Panc1 (cell line): ENCODE measurements at regions not wholly inside any gene's neighbourhood (a gene's known extent, or its start where the extent isn't known, plus 50 kb on each side); places are given as distances from the start of the nearest gene placed in this dataset.

Experiments used
- ATAC-seq: fragments of 200-7000 bp; cut with Tn5 transposase; 2 replicates; pipeline ENCODE4 v1.9.1; 2020; ENCODE audit warnings: mild to moderate bottlenecking, moderate library complexity
- BruUV-seq: library from RNA; stranded (reverse); fragments of 400-500 nt; replicated peaks from 2 replicates; lab custom pipeline; 2021; lab: Mats Ljungman, UMichigan
- CTCF ChIA-PET: fragments of 300-600 bp; sonication (Branson Sonifier 250); formaldehyde crosslinking; loops from one replicate; lab custom pipeline; 2022; ENCODE audit warnings: antibody characterized with exemption; lab: Charles Lee
- POLR2A ChIA-PET: fragments of 300-600 bp; sonication (Branson Sonifier 250); formaldehyde crosslinking; loops from one replicate; lab custom pipeline; 2022; ENCODE audit warnings: antibody characterized with exemption; lab: Charles Lee
- DNase-seq: peaks from one replicate; pipeline ENCODE4 v3.0.0-alpha.2; 2010; ENCODE audit warnings: low read depth, low spot score
- H3K27ac ChIP-seq: 2 replicates; pipeline ENCODE4 v1.5.1; 2011; ENCODE audit warnings: mild to moderate bottlenecking, low read length, inconsistent platforms
- H3K27me3 ChIP-seq: fragments of 200-500 bp; sonication (Bioruptor generic); 2 replicates; pipeline ENCODE4 v1.6.0; 2014; ENCODE audit warnings: low read length, inconsistent platforms; ENCODE audit not compliant: control insufficient read depth, insufficient read depth
- H3K36me3 ChIP-seq: fragments of 200-500 bp; sonication (Bioruptor generic); 2 replicates; pipeline ENCODE4 v1.5.1; 2014; ENCODE audit warnings: inconsistent platforms, mild to moderate bottlenecking, low read length, moderate library complexity; ENCODE audit not compliant: control insufficient read depth, insufficient read depth
- H3K4me1 ChIP-seq: 2 replicates; pipeline ENCODE4 v1.5.1; 2011; ENCODE audit warnings: inconsistent platforms, mild to moderate bottlenecking, low read length, moderate library complexity; ENCODE audit not compliant: control insufficient read depth, insufficient read depth
- H3K4me3 ChIP-seq, 2 experiments: 2 replicates each; pipeline ENCODE4 v1.5.1; 2011 to 2012; ENCODE audit warnings: low read depth in 2 of 2, low read length in 2 of 2, mild to moderate bottlenecking in 2 of 2, inconsistent platforms in 1 of 2, moderate library complexity in 1 of 2
- H3K9me3 ChIP-seq: fragments of 200-500 bp; sonication (Bioruptor generic); 2 replicates; pipeline ENCODE4 v1.5.1; 2014; ENCODE audit warnings: low read depth, mild to moderate bottlenecking, inconsistent platforms, low read length, moderate library complexity; ENCODE audit not compliant: control insufficient read depth, insufficient read depth
- POLR2AphosphoS5 ChIP-seq: IDR thresholded peaks from 2 replicates; pipeline ENCODE4 v1.6.1; 2012; ENCODE audit warnings: mild to moderate bottlenecking, low read depth, low read length, moderate library complexity
- REST ChIP-seq, 2 experiments: IDR thresholded peaks; 2 replicates each; pipeline ENCODE4 v1.6.1; 2011 to 2012; ENCODE audit warnings: low read depth in 2 of 2, control low read depth in 1 of 2, low read length in 1 of 2, mild to moderate bottlenecking in 1 of 2, moderate library complexity in 1 of 2; ENCODE audit not compliant: insufficient read depth in 1 of 2
- SIN3A ChIP-seq: IDR thresholded peaks from 2 replicates; pipeline ENCODE4 v1.6.1; 2012; ENCODE audit warnings: low read depth, mild to moderate bottlenecking, low read length, moderate library complexity, borderline replicate concordance; ENCODE audit not compliant: insufficient read depth
- TCF7L2 ChIP-seq: IDR thresholded peaks from 2 replicates; pipeline ENCODE4 v1.6.1; 2011; ENCODE audit warnings: mild to moderate bottlenecking, low read depth, low read length, inconsistent platforms
- in situ Hi-C: cut with HindIII; loops from 2 replicates; pipeline ENCODE4 v1.10.0; 2016; ENCODE audit warnings: low sequenced_read_pairs, low pct_unique_long_range_greater_than_20kb
- intact Hi-C: fragments of 100-400 bp; cut with micrococcal nuclease; formaldehyde crosslinking; loops from one replicate; pipeline ENCODE4 v1.10.0; 2022; ENCODE audit not compliant: unreplicated experiment
- TF ChIP-seq, protein P1 (sequence below): fragments of 450-650 bp; IDR thresholded peaks from 2 replicates; pipeline ENCODE4 v1.5.1; 2017; ENCODE audit warnings: mild to moderate bottlenecking

GRCh38 chr9:113690055-113690740 lies 185.9 kb upstream of the ZNF618 start:
- in situ Hi-C loops, result no loop called here
- TF ChIP-seq, protein P1, sequence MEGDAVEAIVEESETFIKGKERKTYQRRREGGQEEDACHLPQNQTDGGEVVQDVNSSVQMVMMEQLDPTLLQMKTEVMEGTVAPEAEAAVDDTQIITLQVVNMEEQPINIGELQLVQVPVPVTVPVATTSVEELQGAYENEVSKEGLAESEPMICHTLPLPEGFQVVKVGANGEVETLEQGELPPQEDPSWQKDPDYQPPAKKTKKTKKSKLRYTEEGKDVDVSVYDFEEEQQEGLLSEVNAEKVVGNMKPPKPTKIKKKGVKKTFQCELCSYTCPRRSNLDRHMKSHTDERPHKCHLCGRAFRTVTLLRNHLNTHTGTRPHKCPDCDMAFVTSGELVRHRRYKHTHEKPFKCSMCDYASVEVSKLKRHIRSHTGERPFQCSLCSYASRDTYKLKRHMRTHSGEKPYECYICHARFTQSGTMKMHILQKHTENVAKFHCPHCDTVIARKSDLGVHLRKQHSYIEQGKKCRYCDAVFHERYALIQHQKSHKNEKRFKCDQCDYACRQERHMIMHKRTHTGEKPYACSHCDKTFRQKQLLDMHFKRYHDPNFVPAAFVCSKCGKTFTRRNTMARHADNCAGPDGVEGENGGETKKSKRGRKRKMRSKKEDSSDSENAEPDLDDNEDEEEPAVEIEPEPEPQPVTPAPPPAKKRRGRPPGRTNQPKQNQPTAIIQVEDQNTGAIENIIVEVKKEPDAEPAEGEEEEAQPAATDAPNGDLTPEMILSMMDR, result no peak

DNA sequence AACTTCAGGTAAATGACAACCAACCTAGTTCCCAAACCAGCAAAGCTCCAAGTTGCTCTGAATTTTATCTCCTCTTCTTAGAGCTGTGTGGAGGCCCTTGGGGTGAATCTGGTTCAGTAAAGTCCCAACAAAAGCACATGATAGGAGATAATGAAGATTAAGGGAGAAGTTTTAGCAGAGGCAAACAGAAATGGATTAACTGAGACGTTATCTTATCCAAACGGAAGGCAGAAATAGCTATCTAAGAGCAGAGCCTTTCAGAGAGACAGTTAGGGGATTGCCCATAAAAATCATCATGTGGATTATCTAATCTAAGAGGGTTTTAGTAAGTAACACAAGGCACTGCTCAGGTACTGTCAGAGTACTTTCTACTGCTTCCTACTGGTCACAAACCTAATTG lies 183.9 kb upstream of the ZNF618 start:
- in situ Hi-C loops (no loop called here), intact Hi-C loops (no loop called here)
- TF ChIP-seq SIN3A, result no peak
- no peak for TF ChIP-seq POLR2AphosphoS5
- no peak for TF ChIP-seq REST (IDR thresholded peaks at IDR 0.05; ENCODE audit: insufficient read depth in 1 of 2, low read depth in 2 of 2, low read length in 1 of 2)
- no peak for TF ChIP-seq TCF7L2
- TF ChIP-seq, protein P1, result no peak
- no peak overlapping the region for H3K4me3 ChIP-seq
- no peaks in the 10 kb centered on the region for H3K9me3 ChIP-seq
- no peaks in the 10 kb centered on the region for H3K36me3 ChIP-seq
- H3K4me1 ChIP-seq, result no peaks in the 10 kb centered on the region
- CTCF ChIA-PET, result no interaction called here
- no TSS peak for BruUV-seq
- H3K27me3 ChIP-seq, result no peaks in the 10 kb centered on the region
- ATAC-seq, result no peak
- H3K27ac ChIP-seq, result no peak overlapping the region
- no peak for DNase-seq
- POLR2A ChIA-PET, result no interaction called here

More at GRCh38 chr9:113690055-113690740, 185.9 kb upstream of the ZNF618 start:
- intact Hi-C loops, result no loop called here
- H3K4me1 ChIP-seq, result no peaks in the 10 kb centered on the region
- ChIA-PET POLR2A (no interaction called here), CTCF (no interaction called here)
- no peaks in the 10 kb centered on the region for H3K36me3 ChIP-seq
- ATAC-seq, result no peak
- no peak overlapping the region for H3K27ac ChIP-seq
- no TSS peak for BruUV-seq
- H3K27me3 ChIP-seq, result no peaks in the 10 kb centered on the region; the same call in 1 of the 2 replicates
- no peak overlapping the region for H3K4me3 ChIP-seq
- no peaks in the 10 kb centered on the region for H3K9me3 ChIP-seq
- no peak for DNase-seq
